ENCODE measurements at regions not wholly inside any gene's neighbourhood (a gene's known extent, or its start where the extent isn't known, plus 50 kb on each side); places are given as distances from the start of the nearest gene placed in this dataset.

GRCh38 chr3:117471831-117472230 is 762.3 kb downstream of the TUSC7 start:
- H2BK15ac ChIP-seq (ENCODE audit: low read depth, poor library complexity, severe bottlenecking), result no peak overlapping the region
- H2AFZ ChIP-seq (ENCODE audit: low read depth, low read length), result no peak overlapping the region
- H3K9me3 ChIP-seq (ENCODE audit: control insufficient read depth, low read length), result no peaks in the 10 kb centered on the region
- no peak overlapping the region for H3K4me2 ChIP-seq (ENCODE audit: low read length, poor library complexity, severe bottlenecking)
- H3K23ac ChIP-seq (ENCODE audit: low read length in 2 of 2), result no peak overlapping the region
- no peak overlapping the region for H3K27ac ChIP-seq (ENCODE audit: low read length, poor library complexity, severe bottlenecking)
- no peaks in the 10 kb centered on the region for H3K27me3 ChIP-seq (ENCODE audit: control insufficient read depth in 1 of 2, insufficient read depth in 1 of 2, low read length in 2 of 2)
- no peak overlapping the region for H2BK120ac ChIP-seq (ENCODE audit: low read depth, low read length)
- H2AK5ac ChIP-seq (ENCODE audit: low read length, severe bottlenecking), result no peak overlapping the region
- H3K4me1 ChIP-seq (ENCODE audit: control insufficient read depth, insufficient read depth, low read depth, low read length), result no peaks in the 10 kb centered on the region
- no peak overlapping the region for H3K14ac ChIP-seq (ENCODE audit: low read length in 2 of 2)
- no peak overlapping the region for H3K9ac ChIP-seq (ENCODE audit: low read length)
- H3K18ac ChIP-seq (ENCODE audit: low read depth in 1 of 2, low read length in 2 of 2), result no peak overlapping the region
- DNase-seq, result no peak
- H2BK12ac ChIP-seq (ENCODE audit: low read length in 2 of 2), result no peak overlapping the region
- H2BK5ac ChIP-seq (ENCODE audit: low read depth, low read length, poor library complexity, severe bottlenecking), result no peak overlapping the region
- no peaks in the 10 kb centered on the region for H3K79me1 ChIP-seq (replicated peaks; ENCODE audit: low read length, poor library complexity, severe bottlenecking)
- H4K8ac ChIP-seq (ENCODE audit: low read length), result no peak overlapping the region
- H3K4me3 ChIP-seq (ENCODE audit: insufficient read depth in 1 of 2, low read depth in 1 of 2, low read length in 2 of 2), result no peak overlapping the region
- H3K4ac ChIP-seq (ENCODE audit: low read depth in 1 of 2, low read length in 2 of 2), result no peak overlapping the region
- no peak overlapping the region for H4K91ac ChIP-seq (ENCODE audit: low read length)
- no CpG with 5 or more reads among the region's 1 CpG for WGBS
- no peaks in the 10 kb centered on the region for H3K36me3 ChIP-seq (ENCODE audit: control insufficient read depth in 1 of 2, insufficient read depth in 2 of 2, low read depth in 1 of 2, low read length in 2 of 2)

- no peak overlapping the region for H3K9ac ChIP-seq (ENCODE audit: low read length)
Measured at GRCh38 chr3:117473981-117474538, 764.5 kb downstream of the TUSC7 start.

GRCh38 chr3:117476572-117476971 is 767.0 kb downstream of the TUSC7 start:
- WGBS, result 53% methylated on average over 2 of the region's 2 CpGs

More at GRCh38 chr3:117473981-117474538, 764.5 kb downstream of the TUSC7 start:
- H2BK5ac ChIP-seq (ENCODE audit: low read depth, low read length, poor library complexity, severe bottlenecking), result no peak overlapping the region
- no peaks in the 10 kb centered on the region for H3K4me1 ChIP-seq (ENCODE audit: control insufficient read depth, insufficient read depth, low read depth, low read length)
- no peak overlapping the region for H3K14ac ChIP-seq (ENCODE audit: low read length in 2 of 2)
- H4K91ac ChIP-seq (ENCODE audit: low read length), result no peak overlapping the region
- H3K4me3 ChIP-seq (ENCODE audit: insufficient read depth in 1 of 2, low read depth in 1 of 2, low read length in 2 of 2), result no peak overlapping the region
- H3K4ac ChIP-seq (ENCODE audit: low read depth in 1 of 2, low read length in 2 of 2), result no peak overlapping the region
- H2BK12ac ChIP-seq (ENCODE audit: low read length in 2 of 2), result no peak overlapping the region
- H4K8ac ChIP-seq (ENCODE audit: low read length), result no peak overlapping the region
- no peak overlapping the region for H3K27ac ChIP-seq (ENCODE audit: low read length, poor library complexity, severe bottlenecking)
- 93% methylated on average over 6 of the region's 8 CpGs for WGBS
- no peaks in the 10 kb centered on the region for H3K79me1 ChIP-seq (replicated peaks; ENCODE audit: low read length, poor library complexity, severe bottlenecking)
- no peak overlapping the region for H2BK120ac ChIP-seq (ENCODE audit: low read depth, low read length)
- H3K4me2 ChIP-seq (ENCODE audit: low read length, poor library complexity, severe bottlenecking), result no peak overlapping the region
- no peaks in the 10 kb centered on the region for H3K9me3 ChIP-seq (ENCODE audit: control insufficient read depth, low read length)
- H2AK5ac ChIP-seq (ENCODE audit: low read length, severe bottlenecking), result no peak overlapping the region
- no peak overlapping the region for H2BK15ac ChIP-seq (ENCODE audit: low read depth, poor library complexity, severe bottlenecking)
- no peak overlapping the region for H2AFZ ChIP-seq (ENCODE audit: low read depth, low read length)
- no peak overlapping the region for H3K23ac ChIP-seq (ENCODE audit: low read length in 2 of 2)
- no peak overlapping the region for H3K18ac ChIP-seq (ENCODE audit: low read depth in 1 of 2, low read length in 2 of 2)
- no peaks in the 10 kb centered on the region for H3K27me3 ChIP-seq (ENCODE audit: control insufficient read depth in 1 of 2, insufficient read depth in 1 of 2, low read length in 2 of 2)
- no peak for DNase-seq
- H3K36me3 ChIP-seq (ENCODE audit: control insufficient read depth in 1 of 2, insufficient read depth in 2 of 2, low read depth in 1 of 2, low read length in 2 of 2), result no peaks in the 10 kb centered on the region

GRCh38 chr3:117477214-117477755 is 767.7 kb downstream of the TUSC7 start:
- Histone ChIP-seq H3K23ac (ENCODE audit: low read length in 2 of 2) (no peak overlapping the region), H3K9me3 (ENCODE audit: control insufficient read depth, low read length) (no peaks in the 10 kb centered on the region), H3K9ac (ENCODE audit: low read length) (no peak overlapping the region), H4K91ac (ENCODE audit: low read length) (no peak overlapping the region), H3K4ac (ENCODE audit: low read depth in 1 of 2, low read length in 2 of 2) (no peak overlapping the region), H3K18ac (ENCODE audit: low read depth in 1 of 2, low read length in 2 of 2) (no peak overlapping the region), H2BK15ac (ENCODE audit: low read depth, poor library complexity, severe bottlenecking) (no peak overlapping the region), H3K79me1 (replicated peaks; ENCODE audit: low read length, poor library complexity, severe bottlenecking) (no peaks in the 10 kb centered on the region), H3K14ac (ENCODE audit: low read length in 2 of 2) (no peak overlapping the region), H2AK5ac (ENCODE audit: low read length, severe bottlenecking) (no peak overlapping the region), H2BK12ac (ENCODE audit: low read length in 2 of 2) (no peak overlapping the region), H2AFZ (ENCODE audit: low read depth, low read length) (no peak overlapping the region), H2BK120ac (ENCODE audit: low read depth, low read length) (no peak overlapping the region), H3K27ac (ENCODE audit: low read length, poor library complexity, severe bottlenecking) (no peak overlapping the region), H2BK5ac (ENCODE audit: low read depth, low read length, poor library complexity, severe bottlenecking) (no peak overlapping the region), H4K8ac (ENCODE audit: low read length) (no peak overlapping the region), H3K27me3 (ENCODE audit: control insufficient read depth in 1 of 2, insufficient read depth in 1 of 2, low read length in 2 of 2) (no peaks in the 10 kb centered on the region), H3K4me2 (ENCODE audit: low read length, poor library complexity, severe bottlenecking) (no peak overlapping the region), H3K4me1 (ENCODE audit: control insufficient read depth, insufficient read depth, low read depth, low read length) (no peaks in the 10 kb centered on the region), H3K36me3 (ENCODE audit: control insufficient read depth in 1 of 2, insufficient read depth in 2 of 2, low read depth in 1 of 2, low read length in 2 of 2) (no peaks in the 10 kb centered on the region), H3K4me3 (ENCODE audit: insufficient read depth in 1 of 2, low read depth in 1 of 2, low read length in 2 of 2) (no peak overlapping the region)
- DNase-seq, result no peak
- 80% methylated on average over 6 of the region's 6 CpGs for WGBS

More at GRCh38 chr3:117476572-117476971, 767.0 kb downstream of the TUSC7 start:
- H4K8ac ChIP-seq (ENCODE audit: low read length), result no peak overlapping the region
- H3K9ac ChIP-seq (ENCODE audit: low read length), result no peak overlapping the region
- H2AK5ac ChIP-seq (ENCODE audit: low read length, severe bottlenecking), result no peak overlapping the region
- no peak overlapping the region for H3K14ac ChIP-seq (ENCODE audit: low read length in 2 of 2)
- no peaks in the 10 kb centered on the region for H3K79me1 ChIP-seq (replicated peaks; ENCODE audit: low read length, poor library complexity, severe bottlenecking)
- no peaks in the 10 kb centered on the region for H3K27me3 ChIP-seq (ENCODE audit: control insufficient read depth in 1 of 2, insufficient read depth in 1 of 2, low read length in 2 of 2)
- H2BK5ac ChIP-seq (ENCODE audit: low read depth, low read length, poor library complexity, severe bottlenecking), result no peak overlapping the region
- H3K4me1 ChIP-seq (ENCODE audit: control insufficient read depth, insufficient read depth, low read depth, low read length), result no peaks in the 10 kb centered on the region
- H3K4me3 ChIP-seq (ENCODE audit: insufficient read depth in 1 of 2, low read depth in 1 of 2, low read length in 2 of 2), result no peak overlapping the region
- H2BK15ac ChIP-seq (ENCODE audit: low read depth, poor library complexity, severe bottlenecking), result no peak overlapping the region
- H3K23ac ChIP-seq (ENCODE audit: low read length in 2 of 2), result no peak overlapping the region
- H3K18ac ChIP-seq (ENCODE audit: low read depth in 1 of 2, low read length in 2 of 2), result no peak overlapping the region
- no peak overlapping the region for H4K91ac ChIP-seq (ENCODE audit: low read length)
- no peak for DNase-seq
- no peaks in the 10 kb centered on the region for H3K36me3 ChIP-seq (ENCODE audit: control insufficient read depth in 1 of 2, insufficient read depth in 2 of 2, low read depth in 1 of 2, low read length in 2 of 2)
- no peak overlapping the region for H3K4me2 ChIP-seq (ENCODE audit: low read length, poor library complexity, severe bottlenecking)
- H2BK12ac ChIP-seq (ENCODE audit: low read length in 2 of 2), result no peak overlapping the region
- H3K9me3 ChIP-seq (ENCODE audit: control insufficient read depth, low read length), result no peaks in the 10 kb centered on the region
- no peak overlapping the region for H3K4ac ChIP-seq (ENCODE audit: low read depth in 1 of 2, low read length in 2 of 2)
- H2AFZ ChIP-seq (ENCODE audit: low read depth, low read length), result no peak overlapping the region
- no peak overlapping the region for H2BK120ac ChIP-seq (ENCODE audit: low read depth, low read length)
- H3K27ac ChIP-seq (ENCODE audit: low read length, poor library complexity, severe bottlenecking), result no peak overlapping the region

Measured in mesenchymal stem cell (in vitro differentiated cells and primary cell).